ENCODE measurements at regions not wholly inside any gene's neighbourhood (a gene's known extent, or its start where the extent isn't known, plus 50 kb on each side); places are given as distances from the start of the nearest gene placed in this dataset.

- DNase-seq (ENCODE audit: low spot score), result no peak
- TF ChIP-seq EZH2 (IDR thresholded peaks at IDR 0.05; ENCODE audit: borderline replicate concordance, low read depth, low read length, poor library complexity, severe bottlenecking), result no peak
- TF ChIP-seq CTCF (conservative IDR thresholded peaks at IDR 0.05; ENCODE audit: low read depth, low read length), result no peak
- no peak overlapping the region for H3K27ac ChIP-seq (ENCODE audit: low read depth, low read length, poor library complexity, severe bottlenecking)
- H3K9me3 ChIP-seq (ENCODE audit: low read depth, low read length, poor library complexity, severe bottlenecking), result peaks cover 5% of the 10 kb centered on the region
- no peaks in the 10 kb centered on the region for H3K27me3 ChIP-seq (replicated peaks; ENCODE audit: insufficient read depth, low read depth, low read length, poor library complexity)
- H3K4me1 ChIP-seq (ENCODE audit: insufficient read depth, low read length, poor library complexity, severe bottlenecking), result no peaks in the 10 kb centered on the region
- CTCF ChIA-PET, result no interaction called here
- POLR2A ChIA-PET (ENCODE audit: low non-redundant PET), result no interaction called here
- intact Hi-C loops (cut with micrococcal nuclease; ENCODE audit: unreplicated experiment), result no loop called here
- H3K4me3 ChIP-seq (ENCODE audit: low read depth, low read length, poor library complexity, severe bottlenecking), result no peak overlapping the region
- no peaks in the 10 kb centered on the region for H3K36me3 ChIP-seq (ENCODE audit: insufficient read depth, low read length, poor library complexity, severe bottlenecking)
- BruUV-seq (replicated peaks), result no TSS peak
These were observed 102.1 kb upstream of the ANKRD55 start for GRCh38 chr5:56335212-56335611.

- Histone ChIP-seq H3K27ac (ENCODE audit: low read depth, low read length, poor library complexity, severe bottlenecking) (no peak overlapping the region), H3K36me3 (ENCODE audit: insufficient read depth, low read length, poor library complexity, severe bottlenecking) (no peaks in the 10 kb centered on the region), H3K4me3 (ENCODE audit: low read depth, low read length, poor library complexity, severe bottlenecking) (no peak overlapping the region), H3K4me1 (ENCODE audit: insufficient read depth, low read length, poor library complexity, severe bottlenecking) (no peaks in the 10 kb centered on the region), H3K27me3 (replicated peaks; ENCODE audit: insufficient read depth, low read depth, low read length, poor library complexity) (no peaks in the 10 kb centered on the region), H3K9me3 (ENCODE audit: low read depth, low read length, poor library complexity, severe bottlenecking) (peaks cover 5% of the 10 kb centered on the region)
- no peak for DNase-seq (ENCODE audit: low spot score)
- ChIA-PET POLR2A (ENCODE audit: low non-redundant PET) (no interaction called here), CTCF (no interaction called here)
- no peak for TF ChIP-seq EZH2 (IDR thresholded peaks at IDR 0.05; ENCODE audit: borderline replicate concordance, low read depth, low read length, poor library complexity, severe bottlenecking)
- TF ChIP-seq CTCF (conservative IDR thresholded peaks at IDR 0.05; ENCODE audit: low read depth, low read length), result no peak
- intact Hi-C loops (cut with micrococcal nuclease; ENCODE audit: unreplicated experiment), result no loop called here
- no TSS peak for BruUV-seq (replicated peaks)
These were observed 97.7 kb upstream of the ANKRD55 start for GRCh38 chr5:56330806-56331205.

GRCh38 chr5:56330167-56330566 is 97.0 kb upstream of the ANKRD55 start:
- Histone ChIP-seq H3K36me3 (ENCODE audit: insufficient read depth, low read length, poor library complexity, severe bottlenecking) (no peaks in the 10 kb centered on the region), H3K27me3 (replicated peaks; ENCODE audit: insufficient read depth, low read depth, low read length, poor library complexity) (no peaks in the 10 kb centered on the region), H3K27ac (ENCODE audit: low read depth, low read length, poor library complexity, severe bottlenecking) (no peak overlapping the region), H3K4me1 (ENCODE audit: insufficient read depth, low read length, poor library complexity, severe bottlenecking) (no peaks in the 10 kb centered on the region), H3K9me3 (ENCODE audit: low read depth, low read length, poor library complexity, severe bottlenecking) (peaks cover 4% of the 10 kb centered on the region), H3K4me3 (ENCODE audit: low read depth, low read length, poor library complexity, severe bottlenecking) (no peak overlapping the region)
- CTCF ChIA-PET, result no interaction called here
- intact Hi-C loops (cut with micrococcal nuclease; ENCODE audit: unreplicated experiment), result no loop called here
- POLR2A ChIA-PET (ENCODE audit: low non-redundant PET), result no interaction called here
- peak; percentile 56 for DNase-seq (ENCODE audit: low spot score)
- TF ChIP-seq EZH2 (IDR thresholded peaks at IDR 0.05; ENCODE audit: borderline replicate concordance, low read depth, low read length, poor library complexity, severe bottlenecking) (no peak), CTCF (conservative IDR thresholded peaks at IDR 0.05; ENCODE audit: low read depth, low read length) (no peak)
- no TSS peak for BruUV-seq (replicated peaks)
